ENCODE measurements at regions not wholly inside any gene's neighbourhood (a gene's known extent, or its start where the extent isn't known, plus 50 kb on each side); places are given as distances from the start of the nearest gene placed in this dataset.
A peak's percentile ranks its signal among the peaks of the same experiment; 100 is the strongest.

GRCh38 chr10:28849309-28849708 lies 172.0 kb downstream of the BAMBI start:
- TF ChIP-seq, protein P1, sequence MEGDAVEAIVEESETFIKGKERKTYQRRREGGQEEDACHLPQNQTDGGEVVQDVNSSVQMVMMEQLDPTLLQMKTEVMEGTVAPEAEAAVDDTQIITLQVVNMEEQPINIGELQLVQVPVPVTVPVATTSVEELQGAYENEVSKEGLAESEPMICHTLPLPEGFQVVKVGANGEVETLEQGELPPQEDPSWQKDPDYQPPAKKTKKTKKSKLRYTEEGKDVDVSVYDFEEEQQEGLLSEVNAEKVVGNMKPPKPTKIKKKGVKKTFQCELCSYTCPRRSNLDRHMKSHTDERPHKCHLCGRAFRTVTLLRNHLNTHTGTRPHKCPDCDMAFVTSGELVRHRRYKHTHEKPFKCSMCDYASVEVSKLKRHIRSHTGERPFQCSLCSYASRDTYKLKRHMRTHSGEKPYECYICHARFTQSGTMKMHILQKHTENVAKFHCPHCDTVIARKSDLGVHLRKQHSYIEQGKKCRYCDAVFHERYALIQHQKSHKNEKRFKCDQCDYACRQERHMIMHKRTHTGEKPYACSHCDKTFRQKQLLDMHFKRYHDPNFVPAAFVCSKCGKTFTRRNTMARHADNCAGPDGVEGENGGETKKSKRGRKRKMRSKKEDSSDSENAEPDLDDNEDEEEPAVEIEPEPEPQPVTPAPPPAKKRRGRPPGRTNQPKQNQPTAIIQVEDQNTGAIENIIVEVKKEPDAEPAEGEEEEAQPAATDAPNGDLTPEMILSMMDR (IDR thresholded peaks at IDR 0.05; ENCODE audit: low read depth, low read length): no peak
- in situ Hi-C loops (cut with HindIII; ENCODE audit: low sequenced_read_pairs): no loop called here

DNA sequence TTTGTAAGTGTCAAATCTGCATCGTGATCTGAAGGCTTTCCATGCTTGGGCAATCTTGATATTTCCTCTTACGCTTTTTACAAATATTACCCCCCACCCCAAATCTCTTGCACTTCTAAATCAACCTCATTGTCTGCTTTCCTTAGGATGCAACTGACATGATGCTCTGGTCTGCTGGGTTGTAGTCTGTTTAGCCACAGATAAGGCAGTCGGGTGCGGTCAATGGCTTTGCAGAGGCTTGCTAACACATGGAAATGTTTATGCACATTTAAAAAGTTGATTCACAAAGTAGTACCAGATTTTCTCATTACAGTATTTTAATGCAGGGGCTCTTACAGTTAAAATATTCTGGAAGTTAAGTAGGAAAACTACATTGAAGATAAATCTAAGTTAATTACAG lies 172.5 kb downstream of the BAMBI start:
- TF ChIP-seq, protein P1 (IDR thresholded peaks at IDR 0.05; ENCODE audit: low read depth, low read length): no peak
- no peak for DNase-seq (ENCODE audit: low read depth, low spot score)
- H3K4me3 ChIP-seq (ENCODE audit: low read depth, low read length): no peak overlapping the region
- in situ Hi-C loops (cut with HindIII; ENCODE audit: low sequenced_read_pairs): no loop called here

More at GRCh38 chr10:28849309-28849708, 172.0 kb downstream of the BAMBI start:
- DNase-seq (ENCODE audit: low read depth, low spot score): no peak
- H3K4me3 ChIP-seq (ENCODE audit: low read depth, low read length): no peak overlapping the region

DNA sequence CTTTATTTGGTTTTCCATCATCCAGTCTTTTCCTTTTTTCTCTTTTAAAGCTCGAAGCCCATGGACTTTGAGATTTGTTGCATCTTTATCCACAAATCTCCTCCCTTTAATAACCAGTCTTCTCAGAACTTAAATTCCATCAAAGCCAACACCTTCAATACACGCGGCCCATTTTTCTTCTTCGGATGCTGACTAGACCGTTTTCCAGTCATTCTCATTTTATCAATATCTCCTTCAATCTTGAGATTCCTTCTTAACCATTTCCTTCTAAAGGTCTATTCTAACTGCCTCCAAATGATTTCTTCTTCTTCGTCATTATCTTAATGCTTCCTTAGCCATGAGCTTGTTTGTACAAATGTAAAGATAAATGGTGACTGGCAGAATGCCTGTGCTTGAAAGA lies 173.5 kb downstream of the BAMBI start:
- DNase-seq (ENCODE audit: low read depth, low spot score): no peak
- TF ChIP-seq, protein P1 (IDR thresholded peaks at IDR 0.05; ENCODE audit: low read depth, low read length): no peak
- in situ Hi-C loops (cut with HindIII; ENCODE audit: low sequenced_read_pairs): no loop called here
- H3K4me3 ChIP-seq (ENCODE audit: low read depth, low read length): no peak overlapping the region

- H3K4me3 ChIP-seq (ENCODE audit: low read depth, low read length): no peak overlapping the region
- in situ Hi-C loops (cut with HindIII; ENCODE audit: low sequenced_read_pairs): no loop called here
- DNase-seq (ENCODE audit: low read depth, low spot score): peak; percentile 16
- TF ChIP-seq, protein P1 (IDR thresholded peaks at IDR 0.05; ENCODE audit: low read depth, low read length): no peak
These were observed 175.9 kb downstream of the BAMBI start for GRCh38 chr10:28853195-28853594.

DNA sequence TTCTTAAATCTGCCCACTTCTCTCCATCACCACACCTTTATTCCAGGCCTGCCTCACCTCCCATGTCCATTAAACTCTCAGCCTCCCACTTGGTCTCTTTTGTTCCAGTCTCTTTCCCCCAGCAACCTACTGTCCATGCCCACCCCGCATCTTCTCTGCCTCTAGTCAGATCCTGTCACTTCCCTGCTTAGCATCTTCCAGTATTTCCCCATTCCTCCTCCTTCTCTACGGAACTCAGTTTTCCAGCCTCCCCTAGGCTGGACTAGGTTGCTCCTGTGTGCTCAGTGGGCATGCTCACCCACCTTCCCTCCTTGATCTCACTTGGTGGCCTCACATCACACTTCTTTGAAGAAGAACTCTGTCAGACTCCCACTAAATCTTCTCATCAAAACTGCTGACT lies 179.8 kb downstream of the BAMBI start:
- DNase-seq (ENCODE audit: low read depth, low spot score): no peak
- no peak overlapping the region for H3K4me3 ChIP-seq (ENCODE audit: low read depth, low read length)
- TF ChIP-seq, protein P1 (IDR thresholded peaks at IDR 0.05; ENCODE audit: low read depth, low read length): no peak
- in situ Hi-C loops (cut with HindIII; ENCODE audit: low sequenced_read_pairs): no loop called here

GRCh38 chr10:28858646-28859045 lies 181.3 kb downstream of the BAMBI start:
- TF ChIP-seq, protein P1 (IDR thresholded peaks at IDR 0.05; ENCODE audit: low read depth, low read length): no peak
- H3K4me3 ChIP-seq (ENCODE audit: low read depth, low read length): no peak overlapping the region
- in situ Hi-C loops (cut with HindIII; ENCODE audit: low sequenced_read_pairs): no loop called here
- no peak for DNase-seq (ENCODE audit: low read depth, low spot score)

DNA sequence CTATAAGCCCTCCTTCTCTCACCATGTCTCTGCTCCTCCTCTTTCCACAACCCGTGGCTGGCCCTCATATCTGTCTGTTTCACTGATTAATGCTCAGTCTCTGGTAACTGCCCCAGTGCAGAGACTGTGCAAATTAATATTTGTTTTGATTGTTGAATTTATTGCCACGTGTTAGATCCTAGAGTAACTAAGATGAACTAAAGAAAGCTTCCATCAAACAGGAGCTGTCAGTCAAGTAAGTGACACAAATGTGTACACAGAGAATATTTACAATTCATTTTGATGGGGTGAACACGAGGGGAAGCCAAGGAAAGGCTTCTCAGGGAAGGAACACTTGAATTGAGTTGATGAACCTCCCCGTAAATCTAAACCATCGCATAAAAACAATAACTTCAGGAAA lies 182.5 kb downstream of the BAMBI start:
- H3K4me3 ChIP-seq (ENCODE audit: low read depth, low read length): no peak overlapping the region
- TF ChIP-seq, protein P1 (IDR thresholded peaks at IDR 0.05; ENCODE audit: low read depth, low read length): no peak
- in situ Hi-C loops (cut with HindIII; ENCODE audit: low sequenced_read_pairs): no loop called here
- no peak for DNase-seq (ENCODE audit: low read depth, low spot score)
